SW 1271 (cell line): ENCODE measurements at regions not wholly inside any gene's neighbourhood (a gene's known extent, or its start where the extent isn't known, plus 50 kb on each side); places are given as distances from the start of the nearest gene placed in this dataset.
A peak's percentile ranks its signal among the peaks of the same experiment; 100 is the strongest.

Experiments
- DNase-seq, 2 experiments: peaks; one replicate each; lab custom pipeline; 2025; lab: John Stamatoyannopoulos, UW

- no peak for DNase-seq
Observed at GRCh38 chr5:108649106-108649505, 98.6 kb upstream of the FER start.

DNA sequence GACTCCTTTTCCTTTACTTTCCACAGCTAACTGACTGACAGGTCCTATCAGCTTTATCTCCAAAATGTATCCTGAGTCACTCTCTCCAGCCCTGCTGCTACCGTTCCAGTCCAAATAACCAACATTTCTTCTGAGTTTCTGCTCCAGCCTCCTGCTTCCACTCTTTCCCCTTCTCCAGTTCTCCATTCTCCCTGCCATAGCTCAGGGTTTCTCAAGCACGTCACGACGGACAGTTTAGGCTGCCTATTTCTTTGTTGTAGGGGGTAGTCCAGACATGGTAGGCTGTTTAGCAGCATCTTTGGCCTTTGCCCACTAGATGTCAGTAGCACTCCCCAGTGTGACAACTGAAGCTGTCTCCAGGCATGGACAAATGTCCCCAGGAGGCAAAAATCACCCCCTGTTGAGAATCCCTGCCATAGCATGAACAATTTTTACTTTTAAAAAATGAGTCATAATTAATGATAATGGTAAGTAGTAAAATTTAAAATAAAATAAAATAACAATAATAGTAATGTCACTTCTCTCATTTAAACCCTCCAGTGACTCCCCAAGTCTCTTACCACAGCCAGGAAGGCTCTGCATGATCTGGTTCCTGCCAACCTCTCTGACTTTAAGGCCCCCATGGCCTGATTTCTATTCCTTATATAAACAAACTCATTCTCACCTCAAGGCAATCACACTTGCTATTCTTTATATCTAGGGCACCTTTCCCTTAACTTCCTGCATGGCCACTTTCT, 105.4 kb upstream of the FER start:
- DNase-seq = peak; percentile 37 to 75

GRCh38 chr5:108641596-108641995, 106.1 kb upstream of the FER start:
- no peak for DNase-seq

DNA sequence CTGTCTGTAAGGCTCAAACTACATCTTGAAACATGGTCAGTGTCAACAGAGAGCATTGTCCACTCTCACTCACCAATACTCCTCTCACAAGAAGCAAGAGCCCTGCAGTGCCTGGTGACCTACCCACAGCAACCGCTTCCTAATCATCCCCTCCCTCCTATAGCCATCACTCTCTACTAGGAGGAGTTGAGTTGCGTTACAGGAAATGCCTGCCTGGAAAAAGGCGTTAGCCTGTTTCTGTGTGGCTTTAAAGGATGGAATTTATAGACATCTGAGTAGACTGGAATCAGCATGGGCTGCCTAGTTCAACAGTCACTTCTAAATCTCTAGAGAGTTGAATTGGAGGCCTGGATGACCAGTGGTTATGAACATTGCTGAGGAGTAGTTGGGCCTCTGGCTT, 108.3 kb upstream of the FER start:
- DNase-seq = no peak

- no peak for DNase-seq
Observed at GRCh38 chr5:108638021-108638420, 109.7 kb upstream of the FER start.

DNA sequence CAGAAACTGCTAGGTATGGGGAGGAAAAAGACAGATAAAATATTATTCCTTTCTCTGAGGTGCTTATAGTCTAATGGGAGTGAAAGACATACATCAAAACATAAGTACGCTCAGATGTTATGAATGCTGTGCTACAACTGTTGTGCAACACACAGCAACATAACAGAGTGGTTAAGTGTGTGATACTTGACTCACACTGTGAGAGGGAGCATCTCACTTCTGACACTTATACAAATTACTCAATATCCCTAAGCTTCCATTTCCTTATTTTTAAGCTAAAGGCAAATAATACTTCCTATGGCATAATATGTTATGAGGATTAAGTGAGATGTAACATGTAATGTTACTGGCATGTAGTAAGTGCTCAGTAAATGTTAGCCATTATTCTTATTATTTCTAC, 110.6 kb upstream of the FER start:
- no peak for DNase-seq

GRCh38 chr5:108636135-108636853, 111.4 kb upstream of the FER start:
- no peak for DNase-seq

DNA sequence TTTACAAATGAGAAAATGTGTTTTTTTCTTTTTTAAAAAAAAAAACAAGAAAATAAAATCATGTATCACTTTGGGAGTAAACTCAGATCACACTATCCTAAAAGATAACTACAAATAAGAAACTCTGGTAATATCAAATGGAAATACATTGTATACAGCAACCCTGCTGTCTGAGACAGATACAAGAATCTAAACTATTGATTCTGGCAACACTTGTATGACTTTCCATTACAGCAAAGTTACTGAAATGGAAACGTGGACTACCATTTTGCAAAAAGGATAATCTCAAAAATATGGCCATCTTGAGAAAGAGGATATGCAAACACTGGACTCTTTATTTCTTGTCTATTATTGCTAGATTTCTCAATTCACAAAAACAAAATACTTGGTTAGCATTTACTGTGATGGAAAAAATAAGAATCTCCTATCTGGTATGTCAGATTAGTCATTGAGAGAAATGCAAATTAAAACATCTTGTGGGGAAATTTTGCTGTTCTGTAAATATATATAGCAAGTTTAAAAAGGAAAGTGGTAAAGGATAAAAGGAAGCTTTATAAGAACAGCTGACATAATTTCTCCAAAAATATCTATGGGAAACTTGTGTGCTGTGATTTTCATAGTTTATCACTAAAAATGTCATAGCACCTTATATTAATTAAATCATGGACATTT, 112.9 kb upstream of the FER start:
- DNase-seq = no peak

DNA sequence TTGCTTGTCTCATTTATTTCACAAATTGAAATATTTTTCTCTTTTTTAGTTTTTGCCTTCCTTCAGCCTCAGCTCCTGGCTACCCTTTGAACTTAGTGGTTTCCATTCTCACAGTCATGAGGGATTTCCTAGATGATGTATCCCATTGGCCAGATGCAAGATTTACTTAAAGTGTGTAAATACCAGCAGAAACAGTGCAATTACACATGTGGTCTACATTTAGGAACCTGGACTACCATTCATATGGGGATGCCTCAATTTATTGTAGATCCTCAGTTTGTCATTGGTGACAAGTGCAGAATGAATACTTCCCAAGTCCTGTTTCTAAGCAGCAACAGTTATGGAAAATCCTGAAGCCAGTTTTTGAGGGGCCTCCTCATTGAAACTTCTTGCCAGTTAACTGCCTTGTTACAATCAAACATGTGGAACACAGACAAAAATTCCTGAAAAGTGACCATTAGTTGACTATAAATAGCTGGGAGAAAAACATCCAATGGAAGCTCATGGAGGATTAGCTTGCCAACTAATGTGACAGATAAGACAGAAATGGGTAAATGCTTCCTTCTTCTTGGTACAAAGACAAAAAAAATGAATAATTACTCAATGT, 113.6 kb upstream of the FER start:
- no peak for DNase-seq

DNA sequence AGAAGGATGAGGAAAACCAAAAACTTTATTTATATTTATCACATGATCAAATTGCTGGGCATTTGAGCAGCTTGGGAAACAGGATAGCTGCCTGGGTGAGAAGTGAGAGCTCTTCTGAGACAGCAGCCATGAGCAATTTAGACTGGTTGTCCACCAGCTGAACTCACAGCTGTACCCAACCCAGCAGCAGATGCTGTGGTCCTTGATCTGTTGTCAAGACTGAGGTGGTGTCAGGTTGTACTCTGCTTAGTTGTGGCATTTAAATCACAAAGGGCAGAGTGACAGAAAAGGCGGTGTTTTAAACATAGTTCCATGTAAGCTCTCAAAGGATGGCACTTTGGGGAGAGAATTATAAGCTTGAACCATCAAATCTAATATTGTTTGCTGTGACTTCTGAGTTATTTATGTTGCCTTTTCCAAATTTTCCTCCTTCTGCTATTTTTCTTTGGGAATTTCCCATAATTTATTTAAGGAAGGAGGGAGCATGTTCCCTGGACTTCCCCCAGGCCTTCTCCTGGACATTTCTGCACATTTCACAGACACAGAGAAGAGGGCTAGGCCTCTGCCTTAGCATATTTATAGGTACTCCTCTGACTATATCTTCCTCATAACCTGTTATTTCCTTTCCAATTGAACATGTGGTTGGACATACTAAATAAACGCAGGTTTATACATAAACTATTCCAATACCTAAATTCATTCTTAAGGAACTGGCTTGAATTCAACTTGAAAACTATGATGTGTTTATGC, 117.7 kb upstream of the FER start:
- DNase-seq = no peak

DNA sequence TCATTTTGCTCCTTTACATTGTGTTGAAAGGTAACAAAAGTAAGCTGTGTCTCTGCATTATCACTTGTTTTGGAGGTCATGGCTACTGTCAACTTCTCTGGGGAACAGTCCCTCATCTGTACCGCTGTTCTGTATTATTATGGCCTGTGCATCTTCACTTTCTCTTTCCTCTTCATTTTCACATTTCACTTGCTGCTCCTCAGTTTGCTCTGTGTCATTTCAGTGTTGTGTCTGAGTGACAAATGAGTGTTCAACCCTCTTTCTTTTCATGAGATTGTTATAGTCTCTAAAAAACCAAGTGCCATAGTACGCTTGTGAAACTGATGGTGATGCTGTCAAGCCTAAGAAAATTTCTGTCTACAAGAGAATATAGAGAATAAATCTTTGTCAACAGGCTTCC, 122.0 kb upstream of the FER start:
- no peak for DNase-seq

DNA sequence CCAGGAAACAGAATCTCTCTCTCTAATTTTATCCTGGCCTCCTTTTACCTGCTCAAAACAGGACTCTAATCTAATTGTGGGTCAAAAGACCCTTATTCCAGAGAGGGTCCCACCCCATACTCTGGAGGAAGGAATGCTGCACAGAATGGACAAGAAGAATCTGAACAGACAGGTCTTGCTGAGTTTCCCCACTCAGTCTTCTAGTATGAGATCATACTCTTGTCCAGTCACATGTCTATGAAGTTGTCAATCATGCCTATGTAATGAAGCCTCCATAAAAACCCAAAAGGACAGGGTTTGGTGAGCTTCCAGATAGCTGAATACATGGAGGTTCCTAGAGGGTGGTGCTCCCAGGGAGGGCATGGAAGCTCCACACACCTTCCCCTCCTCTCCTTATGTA, 123.9 kb upstream of the FER start:
- no peak for DNase-seq

DNA sequence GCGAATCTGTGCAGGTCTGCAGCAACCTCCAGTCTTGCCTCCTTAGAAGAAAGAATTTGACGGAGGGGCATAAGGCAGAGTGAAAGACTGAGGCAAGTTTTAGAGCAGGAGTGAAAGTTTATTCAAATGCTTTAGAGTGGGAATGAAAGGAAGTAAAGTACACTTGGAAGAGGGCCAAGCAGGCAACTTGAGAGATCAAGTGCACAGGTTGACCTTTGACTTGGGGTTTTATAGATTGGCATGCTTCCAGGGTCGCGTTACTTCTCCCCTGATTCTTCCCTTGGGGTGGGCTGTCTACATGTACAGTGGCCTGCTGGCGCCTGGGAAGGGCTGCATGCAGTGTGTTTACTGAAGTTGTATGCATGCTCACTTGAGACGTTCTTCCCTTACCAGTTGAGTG, 127.2 kb upstream of the FER start:
- no peak for DNase-seq

GRCh38 chr5:108619815-108620214, 127.9 kb upstream of the FER start:
- DNase-seq = no peak

GRCh38 chr5:108617467-108618435, 129.9 kb upstream of the FER start:
- no peak for DNase-seq

DNA sequence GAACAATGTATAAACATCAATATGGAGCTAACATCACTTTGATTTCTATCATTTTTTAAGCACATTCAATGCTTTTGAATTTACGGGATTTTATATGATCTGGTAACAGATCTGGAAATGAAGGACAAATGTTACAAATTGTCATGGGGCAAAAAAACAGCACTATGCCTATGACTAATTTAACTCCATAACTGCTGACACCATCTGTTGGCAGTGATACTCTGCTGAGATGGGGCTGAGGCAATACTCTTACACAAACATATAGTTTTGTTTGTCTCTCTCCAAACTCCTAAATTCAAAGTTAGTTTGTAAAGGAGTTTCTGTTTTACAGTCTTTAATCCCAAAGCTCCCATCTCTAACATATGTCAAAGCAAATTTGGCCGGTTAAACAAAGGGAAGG, 132.5 kb upstream of the FER start:
- no peak for DNase-seq

DNA sequence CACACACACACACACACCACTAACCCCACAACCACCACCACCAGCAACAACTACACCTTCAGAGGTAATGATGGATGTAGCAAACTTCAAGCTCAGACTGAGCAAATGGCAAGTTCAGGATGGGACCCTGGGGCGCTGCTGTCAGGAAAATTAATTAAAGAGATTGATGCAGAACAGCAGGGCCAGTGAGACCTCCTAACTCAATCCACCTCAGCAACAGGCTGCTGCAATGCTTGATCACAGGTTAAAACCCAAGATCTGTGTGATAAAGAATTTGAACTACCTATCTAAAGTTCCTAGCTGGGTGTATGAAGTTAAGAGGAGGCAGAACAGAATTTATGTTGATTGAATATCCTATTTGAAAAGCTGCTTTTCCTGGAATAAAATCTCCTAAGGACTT, 140.3 kb upstream of the FER start:
- no peak for DNase-seq

DNA sequence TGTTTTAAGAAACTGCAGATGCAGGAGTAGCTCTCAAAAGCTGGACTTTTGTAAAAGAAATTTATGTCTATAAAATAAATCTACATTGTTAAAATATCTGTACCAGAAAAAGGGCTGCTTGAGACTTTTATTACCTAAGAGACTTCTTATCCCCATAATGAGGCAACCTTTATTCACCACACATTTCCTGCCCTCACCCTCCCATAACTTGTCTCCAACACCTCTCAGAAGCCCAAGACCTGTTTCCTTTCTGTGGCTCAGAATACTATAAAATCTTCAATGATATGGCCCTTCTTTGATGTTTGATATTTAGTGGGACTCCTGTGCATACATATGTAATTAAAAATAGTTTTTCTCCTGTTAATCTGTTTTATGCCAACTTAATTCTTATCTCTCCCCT, 141.5 kb upstream of the FER start:
- no peak for DNase-seq

DNA sequence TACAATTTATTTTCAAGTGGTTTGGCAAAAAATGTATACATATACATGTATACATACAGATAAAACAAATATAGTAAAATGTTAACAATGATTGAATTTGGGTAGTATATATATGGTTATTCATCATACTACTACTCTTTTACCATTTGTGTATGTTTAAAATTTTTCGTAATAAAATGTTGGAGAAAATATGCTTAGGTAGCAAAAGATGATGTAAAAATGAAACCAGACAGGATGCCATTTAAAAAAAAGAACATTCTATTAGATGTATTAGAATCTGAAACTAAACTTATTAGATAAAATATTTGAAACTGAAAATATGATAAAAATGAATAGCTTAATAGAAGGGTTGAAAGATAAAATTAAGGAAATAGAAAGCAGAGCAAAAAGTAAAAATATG, 144.9 kb upstream of the FER start:
- DNase-seq = no peak

GRCh38 chr5:108590799-108591198, 156.9 kb upstream of the FER start:
- no peak for DNase-seq

- DNase-seq = no peak
Observed at GRCh38 chr5:108588323-108588722, 159.4 kb upstream of the FER start.
